PC-3 (cell line): ENCODE measurements at regions not wholly inside any gene's neighbourhood (a gene's known extent, or its start where the extent isn't known, plus 50 kb on each side); places are given as distances from the start of the nearest gene placed in this dataset.
A peak's percentile ranks its signal among the peaks of the same experiment; 100 is the strongest.

Experiments used
- ATAC-seq: fragments of 200-7000 bp; cut with Tn5 transposase; 2 replicates; pipeline ENCODE4 v1.9.1; 2020; ENCODE audit warnings: mild to moderate bottlenecking, moderate library complexity
- BruUV-seq: library from RNA; stranded (reverse); fragments of 400-500 nt; replicated peaks from 2 replicates; lab custom pipeline; 2021; lab: Mats Ljungman, UMichigan
- CTCF ChIA-PET: fragments of 300-600 bp; sonication (Branson Sonifier 250); formaldehyde crosslinking; loops from one replicate; lab custom pipeline; 2022; ENCODE audit warnings: antibody characterized with exemption; lab: Charles Lee
- POLR2A ChIA-PET: fragments of 300-600 bp; sonication (Branson Sonifier 250); formaldehyde crosslinking; loops from one replicate; lab custom pipeline; 2022; ENCODE audit warnings: antibody characterized with exemption; ENCODE audit not compliant: unreplicated experiment; lab: Charles Lee
- DNase-seq: peaks from one replicate; pipeline ENCODE4 v3.0.0-alpha.2; 2015
- H2AFZ ChIP-seq: fragments of 300-600 bp; sonication (generic); 2 replicates; pipeline ENCODE4 v1.6.0; 2016; ENCODE audit warnings: antibody characterized with exemption, low read length
- H3F3A ChIP-seq: fragments of 300-600 bp; sonication (generic); one replicate; pipeline ENCODE4 v1.6.0; 2017; ENCODE audit warnings: antibody characterized with exemption, low read length, control low read depth, mild to moderate bottlenecking; ENCODE audit not compliant: unreplicated experiment
- H3K27ac ChIP-seq: fragments of 300-600 bp; sonication (generic); 2 replicates; pipeline ENCODE4 v1.5.1; 2016; ENCODE audit warnings: mild to moderate bottlenecking, low read length
- H3K27me3 ChIP-seq: fragments of 300-600 bp; sonication (generic); 2 replicates; pipeline ENCODE4 v1.6.1; 2016; ENCODE audit warnings: low read length, mixed read lengths
- H3K36me3 ChIP-seq: fragments of 300-600 bp; sonication (generic); 2 replicates; pipeline ENCODE4 v1.6.1; 2016; ENCODE audit warnings: low read depth, mixed run types, low read length, mixed read lengths
- H3K4me1 ChIP-seq: fragments of 300-600 bp; sonication (generic); 2 replicates; pipeline ENCODE4 v1.5.1; 2016; ENCODE audit warnings: low read length; ENCODE audit not compliant: insufficient read depth
- H3K4me2 ChIP-seq: fragments of 300-600 bp; sonication (generic); 2 replicates; pipeline ENCODE4 v1.6.0; 2016; ENCODE audit warnings: low read length
- H3K4me3 ChIP-seq: fragments of 300-600 bp; sonication (generic); 2 replicates; pipeline ENCODE4 v1.5.1; 2016; ENCODE audit warnings: mild to moderate bottlenecking, low read length, mixed read lengths
- H3K79me2 ChIP-seq: fragments of 300-600 bp; sonication (generic); 2 replicates; pipeline ENCODE4 v1.6.1; 2017; ENCODE audit warnings: low read length, mixed read lengths
- H3K9ac ChIP-seq: fragments of 300-600 bp; sonication (generic); 2 replicates; pipeline ENCODE4 v1.6.0; 2016; ENCODE audit warnings: mild to moderate bottlenecking, low read length
- H3K9me2 ChIP-seq: fragments of 300-600 bp; sonication (generic); replicated peaks from 2 replicates; pipeline ENCODE4 v1.6.1; 2016; ENCODE audit warnings: mixed run types, low read length, mixed read lengths
- H3K9me3 ChIP-seq: fragments of 300-600 bp; sonication (generic); 2 replicates; pipeline ENCODE4 v1.6.1; 2016; ENCODE audit warnings: low read length, mixed read lengths
- H4K20me1 ChIP-seq: fragments of 300-600 bp; sonication (generic); 2 replicates; pipeline ENCODE4 v1.6.1; 2016; ENCODE audit warnings: low read length, mixed read lengths
- CTCF ChIP-seq: fragments of 300-600 bp; sonication (generic); conservative IDR thresholded peaks from 2 replicates; pipeline ENCODE4 v1.5.1; 2017; ENCODE audit warnings: antibody characterized with exemption, low read depth, mild to moderate bottlenecking, low read length
- EZH2 ChIP-seq: fragments of 300-600 bp; sonication (generic); IDR thresholded peaks from one replicate; pipeline ENCODE4 v1.6.1; 2017; ENCODE audit warnings: antibody characterized with exemption, mild to moderate bottlenecking, low read length; ENCODE audit not compliant: unreplicated experiment
- EZH2phosphoT487 ChIP-seq: fragments of 300-600 bp; sonication (generic); IDR thresholded peaks from 2 replicates; pipeline ENCODE4 v1.6.1; 2018; ENCODE audit warnings: mild to moderate bottlenecking, antibody characterized with exemption, low read length, borderline replicate concordance
- intact Hi-C: fragments of 100-400 bp; cut with micrococcal nuclease; formaldehyde crosslinking; loops from 2 replicates; pipeline ENCODE4 v1.9.0; 2023

- no peak for DNase-seq
- TF ChIP-seq EZH2 (no peak), CTCF (no peak), EZH2phosphoT487 (no peak)
- no TSS peak for BruUV-seq
- Histone ChIP-seq H3K9me3 (no peaks in the 10 kb centered on the region), H3K27me3 (no peaks in the 10 kb centered on the region), H3K4me3 (no peak overlapping the region), H4K20me1 (no peaks in the 10 kb centered on the region), H2AFZ (no peak overlapping the region), H3K79me2 (0 out of 2 replicates have a peak, but pooled peaks cover 7% of the 10 kb centered on the region), H3K27ac (no peak overlapping the region), H3K4me1 (peaks cover 27% of the 10 kb centered on the region), H3F3A (no peaks in the 10 kb centered on the region), H3K9me2 (no peaks in the 10 kb centered on the region), H3K9ac (no peak overlapping the region), H3K4me2 (no peak overlapping the region), H3K36me3 (no peaks in the 10 kb centered on the region)
- no peak for ATAC-seq
- intact Hi-C loops = no loop called here
- ChIA-PET CTCF (no interaction called here), POLR2A (no interaction called here)
Observed at GRCh38 chr10:28211759-28212158, 91.1 kb downstream of the MPP7 start.

- TF ChIP-seq EZH2 (no peak), CTCF (no peak), EZH2phosphoT487 (no peak)
- H3K79me2 ChIP-seq = no peaks in the 10 kb centered on the region
- no peak overlapping the region for H3K4me3 ChIP-seq
- H2AFZ ChIP-seq = no peak overlapping the region
- H3K9ac ChIP-seq = no peak overlapping the region
- peaks cover 8% of the 10 kb centered on the region for H3K4me1 ChIP-seq
- intact Hi-C loops = no loop called here
- ATAC-seq (no peak), DNase-seq (no peak)
- H4K20me1 ChIP-seq = no peaks in the 10 kb centered on the region
- H3K27me3 ChIP-seq = no peaks in the 10 kb centered on the region
- ChIA-PET POLR2A (no interaction called here), CTCF (no interaction called here)
- no peak overlapping the region for H3K27ac ChIP-seq
- no peak overlapping the region for H3K4me2 ChIP-seq
- H3K9me2 ChIP-seq = no peaks in the 10 kb centered on the region
- no peaks in the 10 kb centered on the region for H3F3A ChIP-seq
- H3K36me3 ChIP-seq = no peaks in the 10 kb centered on the region
- H3K9me3 ChIP-seq = no peaks in the 10 kb centered on the region
- BruUV-seq = no TSS peak
Observed at GRCh38 chr10:28207799-28208198, 95.1 kb downstream of the MPP7 start.

- Histone ChIP-seq H3F3A (no peaks in the 10 kb centered on the region), H3K9ac (peak overlapping the region; percentile 86; the same call in 1 of the 2 replicates), H3K4me2 (peak overlapping the region; percentile 79), H3K4me1 (peaks cover 39% of the 10 kb centered on the region), H3K79me2 (no peaks in the 10 kb centered on the region), H3K9me2 (no peaks in the 10 kb centered on the region), H3K27ac (peak overlapping the region; percentile 99), H3K4me3 (no peak overlapping the region), H3K27me3 (no peaks in the 10 kb centered on the region), H3K9me3 (no peaks in the 10 kb centered on the region), H4K20me1 (no peaks in the 10 kb centered on the region), H2AFZ (no peak overlapping the region), H3K36me3 (no peaks in the 10 kb centered on the region)
- no TSS peak for BruUV-seq
- CTCF ChIA-PET = interaction anchor here (0.7 kb wide), 1 partner anchor 465 kb away, joined by 3 read pairs; no protein-coding TSS in a partner anchor
- TF ChIP-seq CTCF = no peak
- TF ChIP-seq EZH2phosphoT487 = no peak
- no peak for TF ChIP-seq EZH2
- DNase-seq (peak; percentile 4), ATAC-seq (no peak)
- POLR2A ChIA-PET = no interaction called here
- intact Hi-C loops = loop anchor here (1.0 to 5.0 kb wide), 2 partner anchors 39 to 149 kb away; no protein-coding TSS in a partner anchor
Observed at GRCh38 chr10:28202941-28203352, 99.9 kb downstream of the MPP7 start.
